Right lobe of liver (tissue), 4 donors: ENCODE measurements at regions not wholly inside any gene's neighbourhood (a gene's known extent, or its start where the extent isn't known, plus 50 kb on each side); places are given as distances from the start of the nearest gene placed in this dataset.

Experiments
- CTCF ChIP-seq, 4 donors: fragments of 200-600 bp in 3 of 4; fragments of 450-650 bp in 1 of 4; IDR thresholded peaks; one replicate each; pipeline versions ENCODE4 v1.5.1 to v1.8.0; 2016 to 2022; ENCODE audit warnings: antibody characterized with exemption in 4 of 4, mild to moderate bottlenecking in 2 of 4
- POLR2A ChIP-seq: fragments of 450-650 bp; IDR thresholded peaks from one replicate; pipeline ENCODE4 v1.6.1; 2017; ENCODE audit warnings: antibody characterized with exemption, mild to moderate bottlenecking
- donor health status: DM: no; HTN: no; CAD: no.
- donor health status: DM: no; HTN: no; CAD: no.
- donor health status: DM: no; HTN: yes; CAD: no.

- TF ChIP-seq CTCF (IDR thresholded peaks at IDR 0.05): peak; percentile 64 to 82 (median 73)
- TF ChIP-seq POLR2A: no peak
Measured at GRCh38 chr4:57163530-57164459, 53.6 kb upstream of the IGFBP7 start.
